NCI-H2171 (cell line): ENCODE measurements at regions not wholly inside any gene's neighbourhood (a gene's known extent, or its start where the extent isn't known, plus 50 kb on each side); places are given as distances from the start of the nearest gene placed in this dataset.
"Not testable (repeated sequence)": the region's sequence is repeated elsewhere in the genome, so short reads cannot be mapped to it uniquely, and the experiment has no call there.

Source experiments
- DNase-seq: peaks from one replicate; lab custom pipeline; 2025; lab: John Stamatoyannopoulos, UW

- no peak for DNase-seq
These were observed 106.0 kb downstream of the ENC1 start for GRCh38 chr5:74534397-74535129.

GRCh38 chr5:74530326-74531050, 110.0 kb downstream of the ENC1 start:
- no peak for DNase-seq

- DNase-seq: no peak
These were observed 111.4 kb downstream of the ENC1 start for GRCh38 chr5:74529101-74529500.

GRCh38 chr5:74526111-74526510, 114.4 kb downstream of the ENC1 start:
- no peak for DNase-seq

GRCh38 chr5:74524767-74525166, 115.8 kb downstream of the ENC1 start:
- DNase-seq: not testable (repeated sequence)

GRCh38 chr5:74523698-74524097, 116.8 kb downstream of the ENC1 start:
- not testable (repeated sequence) for DNase-seq

GRCh38 chr5:74522838-74523237, 117.7 kb downstream of the ENC1 start:
- DNase-seq: not testable (repeated sequence)

- no peak for DNase-seq
These were observed 119.1 kb downstream of the ENC1 start for GRCh38 chr5:74521401-74521800.

GRCh38 chr5:74519679-74520078, 120.8 kb downstream of the ENC1 start:
- DNase-seq: no peak

- no peak for DNase-seq
These were observed 121.4 kb downstream of the ENC1 start for GRCh38 chr5:74519161-74519571.

- no peak for DNase-seq
These were observed 122.8 kb downstream of the ENC1 start for GRCh38 chr5:74517700-74518099.

- no peak for DNase-seq
These were observed 124.3 kb downstream of the ENC1 start for GRCh38 chr5:74516211-74516636.

- no peak for DNase-seq
These were observed 125.5 kb downstream of the ENC1 start for GRCh38 chr5:74514888-74515551.

- DNase-seq: not testable (repeated sequence)
These were observed 128.8 kb downstream of the ENC1 start for GRCh38 chr5:74511770-74512169.

- no peak for DNase-seq
These were observed 130.0 kb downstream of the ENC1 start for GRCh38 chr5:74510476-74511075.

GRCh38 chr5:74507370-74508005, 133.0 kb downstream of the ENC1 start:
- no peak for DNase-seq

GRCh38 chr5:74506119-74506518, 134.4 kb downstream of the ENC1 start:
- DNase-seq: no peak

GRCh38 chr5:74504463-74504862, 136.1 kb downstream of the ENC1 start:
- DNase-seq: no peak

- DNase-seq: no peak
These were observed 138.0 kb downstream of the ENC1 start for GRCh38 chr5:74502479-74502950.

GRCh38 chr5:74501674-74502478, 138.7 kb downstream of the ENC1 start:
- no peak for DNase-seq
